ENCODE measurements at regions not wholly inside any gene's neighbourhood (a gene's known extent, or its start where the extent isn't known, plus 50 kb on each side); places are given as distances from the start of the nearest gene placed in this dataset.
"Not testable (repeated sequence)": the region's sequence is repeated elsewhere in the genome, so short reads cannot be mapped to it uniquely, and the experiment has no call there.

DNA sequence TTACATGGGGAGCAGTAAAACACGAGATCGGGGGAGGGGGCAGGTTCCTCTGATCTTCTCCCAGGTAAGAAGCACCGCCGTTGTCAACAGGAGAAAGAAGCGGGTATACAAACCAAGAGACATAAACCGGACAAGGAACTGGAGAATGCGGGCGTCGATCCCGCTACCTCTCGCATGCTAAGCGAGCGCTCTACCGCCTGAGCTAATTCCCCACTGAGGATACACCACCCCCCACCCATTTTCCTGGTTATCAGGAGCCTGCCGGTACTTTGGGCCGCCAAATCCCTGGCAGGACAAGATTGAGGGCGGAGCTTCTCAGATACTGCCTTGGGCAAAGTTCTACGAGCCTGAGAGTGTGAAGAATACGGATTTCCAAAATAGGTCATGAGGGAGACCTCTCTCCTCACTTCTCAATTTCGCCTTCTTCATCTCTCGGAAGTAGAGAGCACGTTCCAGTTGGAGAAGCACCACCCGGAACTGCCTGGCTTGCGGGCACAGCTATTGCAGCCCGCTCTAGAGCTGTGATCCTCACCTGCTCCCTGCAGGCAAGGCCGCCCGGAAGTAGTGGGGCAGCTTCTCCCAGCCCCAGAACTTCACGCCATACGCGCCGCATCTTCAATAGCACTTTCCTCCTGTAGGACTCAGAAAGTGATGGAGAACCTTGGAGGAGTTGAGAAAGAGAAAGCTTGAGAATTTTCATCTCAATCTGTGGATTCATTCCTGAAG lies 111.6 kb upstream of the ZNF322 start:
- intact Hi-C loops (cut with DNase I); H3K4me1 ChIP-seq; H3K27ac ChIP-seq; H3K4me3 ChIP-seq; ATAC-seq; H3K36me3 ChIP-seq (replicated peaks in 1 of 2; ENCODE audit: insufficient read depth in 1 of 2, low read depth in 2 of 2); H3K27me3 ChIP-seq; DNase-seq; H3K9me3 ChIP-seq: not testable (repeated sequence)
- no CpG with 5 or more reads among the region's 31 CpGs for WGBS, 2 donors

DNA sequence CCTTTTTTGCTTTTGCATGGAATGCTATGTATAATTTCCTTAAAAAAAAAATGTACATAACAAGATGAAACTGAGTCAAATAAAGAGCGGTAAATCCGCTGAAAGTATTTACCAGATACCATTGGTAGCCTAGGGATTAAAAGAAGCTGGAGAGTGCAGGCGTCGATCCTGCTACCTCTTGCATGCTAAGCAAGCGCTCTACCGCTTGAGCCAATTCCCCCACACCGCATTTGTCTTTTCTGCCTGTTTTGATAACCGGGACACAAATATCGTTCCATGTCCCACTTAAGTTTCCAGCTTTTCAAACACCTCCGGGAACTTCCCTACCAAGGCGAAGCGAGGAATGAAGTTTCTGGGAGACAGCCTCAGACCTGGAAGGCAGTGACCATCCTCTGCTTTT lies 113.9 kb upstream of the ZNF322 start:
- intact Hi-C loops (cut with DNase I); H3K4me3 ChIP-seq; H3K27ac ChIP-seq; H3K27me3 ChIP-seq; H3K4me1 ChIP-seq; DNase-seq; H3K36me3 ChIP-seq (replicated peaks in 1 of 2; ENCODE audit: insufficient read depth in 1 of 2, low read depth in 2 of 2); ATAC-seq; H3K9me3 ChIP-seq: not testable (repeated sequence)
- WGBS, 2 donors = no CpG with 5 or more reads among the region's 12 CpGs

DNA sequence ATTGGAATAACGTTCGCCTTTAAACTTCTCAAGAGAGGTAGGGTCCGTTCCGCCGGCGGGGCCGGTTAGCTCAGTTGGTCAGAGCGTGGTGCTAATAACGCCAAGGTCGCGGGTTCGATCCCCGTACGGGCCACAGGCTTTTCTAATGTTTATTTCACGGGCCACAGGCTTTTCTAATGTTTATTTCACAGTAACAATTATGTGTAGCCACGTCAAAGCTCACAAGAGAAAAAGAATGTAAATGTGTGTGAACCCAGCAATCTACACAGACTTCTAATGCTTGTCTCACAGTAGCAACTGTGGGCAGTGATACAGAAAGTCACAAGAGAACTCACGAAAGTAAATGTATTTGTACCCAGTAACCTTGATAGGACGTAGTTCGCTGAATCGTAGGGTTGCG lies 121.0 kb upstream of the ZNF322 start:
- ATAC-seq; H3K4me1 ChIP-seq; DNase-seq; H3K9me3 ChIP-seq; intact Hi-C loops (cut with DNase I); H3K4me3 ChIP-seq; H3K36me3 ChIP-seq (replicated peaks in 1 of 2; ENCODE audit: insufficient read depth in 1 of 2, low read depth in 2 of 2); H3K27ac ChIP-seq; H3K27me3 ChIP-seq: not testable (repeated sequence)
- no CpG with 5 or more reads among the region's 21 CpGs for WGBS, 2 donors

DNA sequence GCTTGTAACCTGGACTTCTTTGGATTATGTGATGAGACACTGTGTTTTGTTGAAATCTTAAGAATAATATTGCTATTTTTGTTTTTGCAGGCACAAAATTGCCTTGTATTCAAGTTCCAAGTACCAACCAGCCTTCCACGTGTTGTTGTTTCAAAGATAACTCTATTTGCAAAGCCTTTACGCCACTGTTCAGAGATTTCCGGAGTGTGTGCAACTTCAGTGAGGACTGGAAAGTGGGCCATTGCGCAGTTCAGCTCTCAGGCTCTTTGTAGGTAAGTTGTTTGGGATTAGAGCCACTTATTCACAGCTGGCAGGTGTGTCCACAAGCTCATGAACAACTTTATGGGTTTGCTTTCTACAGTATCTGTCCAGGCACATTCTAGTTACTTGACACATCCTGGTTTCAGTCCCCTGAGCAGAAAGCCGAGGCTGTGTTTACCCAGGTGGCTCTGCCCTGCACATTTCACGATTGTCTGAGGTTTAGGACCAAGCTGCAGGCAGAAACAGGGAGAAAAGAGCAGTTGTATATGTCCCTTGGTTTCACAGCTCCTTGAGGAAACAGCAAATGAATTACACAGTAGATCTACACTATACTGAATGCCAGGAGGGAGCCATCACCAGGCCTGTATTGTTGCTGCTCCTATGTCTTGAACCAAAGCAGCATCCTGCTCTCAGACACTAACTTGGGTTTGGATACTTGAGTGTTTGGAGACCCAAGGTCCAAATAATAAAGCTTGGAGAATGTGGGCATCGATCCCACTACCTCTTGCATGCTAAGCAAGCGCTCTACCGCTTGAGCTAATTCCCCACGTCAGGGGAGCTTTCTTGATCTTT lies 136.1 kb upstream of the ZNF322 start:
- H3K4me1 ChIP-seq; H3K36me3 ChIP-seq (replicated peaks in 1 of 2; ENCODE audit: insufficient read depth in 1 of 2, low read depth in 2 of 2); intact Hi-C loops (cut with DNase I); DNase-seq; ATAC-seq; H3K9me3 ChIP-seq; H3K27me3 ChIP-seq; H3K4me3 ChIP-seq; H3K27ac ChIP-seq: not testable (repeated sequence)
- WGBS, 2 donors = no CpG with 5 or more reads among the region's 10 CpGs

DNA sequence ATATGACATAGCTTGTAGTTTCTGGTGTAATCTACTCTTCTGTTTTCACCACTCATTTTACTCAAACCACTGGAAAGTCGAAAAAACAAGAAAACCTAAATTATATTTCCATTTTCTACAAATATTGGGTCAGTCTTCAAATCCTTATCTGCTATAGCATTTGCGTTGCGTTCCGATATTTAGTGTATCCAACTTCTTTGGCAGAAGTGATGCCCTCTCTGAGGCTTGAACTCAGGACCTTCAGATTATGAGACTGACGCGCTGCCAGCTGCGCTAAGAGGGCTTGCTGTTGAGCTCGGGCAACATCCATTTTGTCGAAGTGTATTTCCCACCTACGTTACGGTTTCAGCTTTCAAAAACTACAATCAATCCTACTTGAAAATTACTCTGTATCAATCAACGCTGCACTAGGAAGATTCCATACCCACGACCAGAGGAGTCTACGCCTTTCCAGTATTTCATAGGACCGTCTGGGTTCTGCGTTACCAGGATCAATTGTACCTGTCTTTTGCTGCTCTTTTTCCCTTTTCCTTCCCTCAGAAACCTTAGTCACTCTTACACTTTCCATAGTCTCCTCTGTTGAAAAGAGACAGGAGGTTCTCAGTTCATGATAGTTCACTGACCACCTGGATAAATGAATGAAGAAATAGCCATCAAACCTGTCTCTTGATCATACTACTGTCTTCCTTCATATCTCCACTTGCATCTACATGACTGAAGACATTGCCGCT lies 140.5 kb upstream of the ZNF322 start:
- ATAC-seq; H3K4me3 ChIP-seq; H3K27ac ChIP-seq; H3K36me3 ChIP-seq (replicated peaks in 1 of 2; ENCODE audit: insufficient read depth in 1 of 2, low read depth in 2 of 2); H3K4me1 ChIP-seq; intact Hi-C loops (cut with DNase I); DNase-seq; H3K27me3 ChIP-seq; H3K9me3 ChIP-seq: not testable (repeated sequence)
- WGBS, 2 donors = no CpG with 5 or more reads among the region's 17 CpGs

DNA sequence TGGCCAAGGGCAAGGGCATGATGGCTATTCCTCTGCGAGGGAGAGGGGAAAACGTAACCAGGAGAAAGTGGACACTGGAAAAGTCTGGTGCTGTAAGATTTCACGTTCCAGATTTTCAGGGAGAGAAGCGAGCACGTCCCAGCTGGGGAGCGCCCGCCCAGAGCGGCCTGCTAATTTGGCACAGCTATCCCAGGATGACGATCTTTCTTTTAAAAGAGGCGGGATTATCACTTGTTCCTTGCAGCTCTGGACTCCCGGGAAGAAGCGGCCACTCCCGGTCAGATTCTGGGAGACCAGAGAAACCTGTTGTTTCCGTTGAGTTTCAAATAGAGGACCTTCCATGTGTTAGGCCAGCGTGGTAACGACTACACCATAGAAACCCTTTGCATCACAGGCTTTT lies 144.2 kb upstream of the ZNF322 start:
- H3K36me3 ChIP-seq (replicated peaks in 1 of 2; ENCODE audit: insufficient read depth in 1 of 2, low read depth in 2 of 2); H3K27me3 ChIP-seq; H3K4me3 ChIP-seq; H3K9me3 ChIP-seq; ATAC-seq; intact Hi-C loops (cut with DNase I); H3K4me1 ChIP-seq; DNase-seq; H3K27ac ChIP-seq: not testable (repeated sequence)
- no CpG with 5 or more reads among the region's 16 CpGs for WGBS, 2 donors

DNA sequence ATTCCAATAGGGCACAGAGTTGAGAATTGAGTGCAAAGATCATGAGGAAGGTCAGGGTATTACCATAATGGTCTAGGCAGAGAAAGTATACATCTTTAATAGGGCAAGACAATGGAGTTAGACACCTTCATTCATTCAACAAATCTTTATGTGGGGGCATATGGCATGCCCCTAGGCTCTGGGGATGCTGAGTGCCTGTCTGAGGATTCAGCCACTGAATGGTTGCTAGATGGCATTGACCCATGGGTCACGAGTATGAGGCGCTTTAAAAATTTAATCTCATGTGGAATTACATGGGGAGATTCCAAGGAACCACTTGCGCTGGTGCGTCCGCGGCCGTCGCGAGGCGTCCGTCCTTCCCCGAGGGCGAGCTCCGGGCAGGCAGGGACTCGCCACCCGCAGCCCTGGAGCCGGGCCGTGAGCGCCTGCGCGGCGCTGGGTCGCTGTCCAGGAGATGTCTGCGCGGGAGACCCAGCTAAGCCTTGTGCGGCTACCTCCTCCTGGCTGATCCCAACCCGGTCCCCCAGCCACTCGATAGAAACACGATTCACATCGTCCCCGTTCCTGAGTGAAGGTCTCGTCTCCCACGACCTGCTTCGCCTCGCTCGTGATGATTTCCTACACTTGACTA lies 152.1 kb upstream of the ZNF322 start:
- WGBS, 2 donors = no CpG with 5 or more reads among the region's 36 CpGs
- H3K4me3 ChIP-seq; H3K27me3 ChIP-seq; H3K27ac ChIP-seq; DNase-seq; H3K4me1 ChIP-seq; intact Hi-C loops (cut with DNase I); H3K36me3 ChIP-seq (replicated peaks in 1 of 2; ENCODE audit: insufficient read depth in 1 of 2, low read depth in 2 of 2); H3K9me3 ChIP-seq: not testable (repeated sequence)
- peak; percentile 40 for ATAC-seq

DNA sequence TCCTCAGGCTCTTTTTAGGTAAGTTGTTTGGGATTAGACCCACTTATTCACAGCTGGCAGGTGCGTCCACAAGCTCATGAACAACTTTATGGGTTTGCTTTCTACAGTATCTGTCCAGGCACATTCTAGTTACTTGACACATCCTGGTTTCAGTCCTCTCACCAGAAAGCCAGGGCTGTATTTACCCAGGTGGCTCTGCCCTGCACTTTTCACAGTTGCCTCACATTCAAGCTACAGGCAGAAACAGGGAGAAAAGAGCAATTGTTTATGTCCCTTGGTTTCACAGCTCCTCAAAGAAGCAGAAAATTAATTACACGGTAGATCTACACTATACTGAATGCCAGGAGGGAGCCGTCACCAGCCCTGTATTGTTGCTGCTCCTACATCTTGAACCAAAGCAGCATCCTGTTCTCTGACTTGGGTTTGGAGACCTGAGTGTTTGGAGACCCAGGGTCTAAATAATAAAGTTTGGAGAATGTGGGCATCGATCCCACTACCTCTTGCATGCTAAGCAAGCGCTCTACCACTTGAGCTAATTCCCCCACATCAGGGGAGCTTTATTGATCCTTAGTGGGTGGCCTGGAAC lies 159.2 kb upstream of the ZNF322 start:
- ATAC-seq; DNase-seq; H3K27ac ChIP-seq; H3K36me3 ChIP-seq (replicated peaks in 1 of 2; ENCODE audit: insufficient read depth in 1 of 2, low read depth in 2 of 2); H3K27me3 ChIP-seq; H3K4me1 ChIP-seq; H3K9me3 ChIP-seq; H3K4me3 ChIP-seq; intact Hi-C loops (cut with DNase I): not testable (repeated sequence)
- WGBS, 2 donors = no CpG with 5 or more reads among the region's 5 CpGs

DNA sequence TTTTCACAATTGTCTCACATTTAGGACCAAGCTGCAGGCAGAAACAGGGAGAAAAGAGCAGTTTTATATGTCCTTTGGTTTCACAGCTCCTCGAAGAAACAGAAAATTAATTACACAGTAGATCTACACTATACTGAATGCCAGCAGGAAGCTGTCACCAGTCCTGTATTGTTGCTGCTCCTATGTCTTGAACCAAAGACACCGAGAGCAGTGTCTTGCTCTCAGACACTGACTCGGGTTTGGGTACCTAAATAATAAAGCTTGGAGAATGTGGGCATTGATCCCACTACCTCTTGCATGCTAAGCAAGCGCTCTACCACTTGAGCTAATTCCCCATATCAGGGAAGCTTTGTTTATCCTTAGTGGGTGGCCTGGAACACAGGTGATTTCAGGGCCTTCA lies 168.4 kb upstream of the ZNF322 start:
- ATAC-seq; H3K4me1 ChIP-seq; DNase-seq; H3K27ac ChIP-seq; H3K27me3 ChIP-seq; H3K36me3 ChIP-seq (replicated peaks in 1 of 2; ENCODE audit: insufficient read depth in 1 of 2, low read depth in 2 of 2); intact Hi-C loops (cut with DNase I); H3K9me3 ChIP-seq; H3K4me3 ChIP-seq: not testable (repeated sequence)
- WGBS, 2 donors = no CpG with 5 or more reads among the region's 4 CpGs

DNA sequence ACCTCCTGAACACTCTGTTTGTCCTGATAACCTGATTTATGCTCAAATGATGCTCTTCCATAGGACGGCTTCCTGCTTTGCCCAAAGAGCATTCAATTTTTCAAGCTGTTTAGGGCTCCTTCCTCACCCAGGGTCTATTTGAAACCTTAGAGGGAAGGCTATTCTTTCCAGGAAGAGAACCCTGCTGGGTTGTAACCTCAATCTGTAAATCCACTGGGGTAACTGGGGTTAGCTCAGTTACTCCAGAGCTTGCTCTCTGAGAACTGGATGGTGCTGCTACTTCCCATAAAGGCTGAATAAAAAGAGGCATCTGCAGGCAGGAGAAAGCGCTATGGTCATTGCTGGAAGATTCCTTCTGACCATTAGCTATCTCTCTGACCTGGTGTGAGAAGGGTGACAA lies 169.9 kb upstream of the ZNF322 start:
- DNase-seq; H3K27me3 ChIP-seq; H3K27ac ChIP-seq; H3K4me3 ChIP-seq; H3K36me3 ChIP-seq (replicated peaks in 1 of 2; ENCODE audit: insufficient read depth in 1 of 2, low read depth in 2 of 2); H3K9me3 ChIP-seq; intact Hi-C loops (cut with DNase I); H3K4me1 ChIP-seq; ATAC-seq: not testable (repeated sequence)
- no CpG with 5 or more reads among the region's 2 CpGs for WGBS, 2 donors

DNA sequence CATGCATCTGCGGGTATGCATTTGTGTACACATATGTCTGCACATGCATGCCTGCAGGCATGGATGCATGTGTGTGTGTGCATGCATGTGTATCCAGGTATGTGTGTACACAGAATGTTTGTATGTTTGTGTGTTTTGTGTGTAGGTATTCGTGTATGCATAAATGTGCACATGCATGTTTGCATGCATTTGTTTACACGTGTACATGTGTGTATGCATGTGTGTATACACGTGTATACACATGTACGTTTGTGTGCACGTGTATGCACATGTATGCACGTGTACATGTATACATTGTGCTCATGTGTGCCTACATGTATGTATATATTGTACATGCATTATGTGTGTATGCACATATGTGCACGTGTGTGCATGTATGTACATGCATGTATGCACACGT lies 171.4 kb upstream of the ZNF322 start:
- H3K27me3 ChIP-seq; H3K27ac ChIP-seq; ATAC-seq; H3K9me3 ChIP-seq; DNase-seq; H3K36me3 ChIP-seq (replicated peaks in 1 of 2; ENCODE audit: insufficient read depth in 1 of 2, low read depth in 2 of 2); intact Hi-C loops (cut with DNase I); H3K4me3 ChIP-seq; H3K4me1 ChIP-seq: not testable (repeated sequence)
- WGBS, 2 donors = 60 to 68% methylated on average over 9 of the region's 9 CpGs

Measured in body of pancreas (tissue), 4 donors.